Mesothelial cell of epicardium (in vitro differentiated cells): ENCODE measurements at regions not wholly inside any gene's neighbourhood (a gene's known extent, or its start where the extent isn't known, plus 50 kb on each side); places are given as distances from the start of the nearest gene placed in this dataset.
A peak's percentile ranks its signal among the peaks of the same experiment; 100 is the strongest.

Experiments
- DNase-seq, 2 experiments: peaks; one replicate each; pipeline ENCODE4 v3.0.0; 2021; ENCODE audit warnings: low spot score in 2 of 2; ENCODE audit not compliant: unreplicated experiment in 2 of 2
- H3K27ac Mint-ChIP-seq: 2 replicates; pipeline ENCODE4 v1.8.0; 2021; ENCODE audit warnings: mixed read lengths
- H3K27me3 Mint-ChIP-seq: 2 replicates; pipeline ENCODE4 v1.8.0; 2021; ENCODE audit warnings: low read depth, mixed read lengths
- H3K36me3 Mint-ChIP-seq: 2 replicates; pipeline ENCODE4 v1.8.0; 2021; ENCODE audit warnings: mixed read lengths
- H3K4me1 Mint-ChIP-seq: 2 replicates; pipeline ENCODE4 v1.8.0; 2021; ENCODE audit warnings: mixed read lengths
- H3K4me3 Mint-ChIP-seq: 2 replicates; pipeline ENCODE4 v1.8.0; 2021; ENCODE audit warnings: mild to moderate bottlenecking, moderate library complexity, mixed read lengths
- H3K9me3 Mint-ChIP-seq: 2 replicates; pipeline ENCODE4 v1.8.0; 2021; ENCODE audit warnings: mixed read lengths
- TF ChIP-seq, protein P1 (sequence below): fragments of 200-600 bp; sonication (generic); IDR thresholded peaks from one replicate; pipeline ENCODE4 v1.5.0; 2021; ENCODE audit warnings: antibody characterized with exemption; ENCODE audit not compliant: unreplicated experiment

GRCh38 chr4:149993030-149993429 lies 85.2 kb upstream of the DCLK2 start:
- TF ChIP-seq, protein P1, sequence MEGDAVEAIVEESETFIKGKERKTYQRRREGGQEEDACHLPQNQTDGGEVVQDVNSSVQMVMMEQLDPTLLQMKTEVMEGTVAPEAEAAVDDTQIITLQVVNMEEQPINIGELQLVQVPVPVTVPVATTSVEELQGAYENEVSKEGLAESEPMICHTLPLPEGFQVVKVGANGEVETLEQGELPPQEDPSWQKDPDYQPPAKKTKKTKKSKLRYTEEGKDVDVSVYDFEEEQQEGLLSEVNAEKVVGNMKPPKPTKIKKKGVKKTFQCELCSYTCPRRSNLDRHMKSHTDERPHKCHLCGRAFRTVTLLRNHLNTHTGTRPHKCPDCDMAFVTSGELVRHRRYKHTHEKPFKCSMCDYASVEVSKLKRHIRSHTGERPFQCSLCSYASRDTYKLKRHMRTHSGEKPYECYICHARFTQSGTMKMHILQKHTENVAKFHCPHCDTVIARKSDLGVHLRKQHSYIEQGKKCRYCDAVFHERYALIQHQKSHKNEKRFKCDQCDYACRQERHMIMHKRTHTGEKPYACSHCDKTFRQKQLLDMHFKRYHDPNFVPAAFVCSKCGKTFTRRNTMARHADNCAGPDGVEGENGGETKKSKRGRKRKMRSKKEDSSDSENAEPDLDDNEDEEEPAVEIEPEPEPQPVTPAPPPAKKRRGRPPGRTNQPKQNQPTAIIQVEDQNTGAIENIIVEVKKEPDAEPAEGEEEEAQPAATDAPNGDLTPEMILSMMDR, result no peak
- Mint-ChIP-seq H3K4me3 (no peak overlapping the region), H3K4me1 (peaks cover 8% of the 10 kb centered on the region), H3K27me3 (no peaks in the 10 kb centered on the region), H3K27ac (no peak overlapping the region), H3K36me3 (peaks cover 1% of the 10 kb centered on the region), H3K9me3 (peaks cover 10% of the 10 kb centered on the region)
- no peak for DNase-seq

- peaks cover 10% of the 10 kb centered on the region for H3K9me3 Mint-ChIP-seq
- TF ChIP-seq, protein P1, result no peak
- DNase-seq, result no peak
- H3K4me3 Mint-ChIP-seq, result no peak overlapping the region
- H3K36me3 Mint-ChIP-seq, result no peaks in the 10 kb centered on the region
- peaks cover 14% of the 10 kb centered on the region for H3K4me1 Mint-ChIP-seq
- no peaks in the 10 kb centered on the region for H3K27me3 Mint-ChIP-seq
- no peak overlapping the region for H3K27ac Mint-ChIP-seq
Observed at GRCh38 chr4:149995134-149995756, 83.0 kb upstream of the DCLK2 start.

- H3K27me3 Mint-ChIP-seq, result no peaks in the 10 kb centered on the region
- H3K4me3 Mint-ChIP-seq, result no peak overlapping the region
- H3K27ac Mint-ChIP-seq, result peak overlapping the region; percentile 2
- H3K4me1 Mint-ChIP-seq, result peaks cover 33% of the 10 kb centered on the region
- TF ChIP-seq, protein P1, result no peak
- DNase-seq, result no peak
- peaks cover 10% of the 10 kb centered on the region for H3K9me3 Mint-ChIP-seq
- no peaks in the 10 kb centered on the region for H3K36me3 Mint-ChIP-seq
Observed at GRCh38 chr4:149997881-149998421, 80.3 kb upstream of the DCLK2 start.

GRCh38 chr4:149999485-150000074 lies 78.7 kb upstream of the DCLK2 start:
- Mint-ChIP-seq H3K27ac (no peak overlapping the region), H3K27me3 (no peaks in the 10 kb centered on the region), H3K4me3 (no peak overlapping the region), H3K9me3 (peaks cover 8% of the 10 kb centered on the region), H3K36me3 (no peaks in the 10 kb centered on the region), H3K4me1 (peaks cover 47% of the 10 kb centered on the region)
- DNase-seq, result no peak
- TF ChIP-seq, protein P1, result peak; percentile 45

DNA sequence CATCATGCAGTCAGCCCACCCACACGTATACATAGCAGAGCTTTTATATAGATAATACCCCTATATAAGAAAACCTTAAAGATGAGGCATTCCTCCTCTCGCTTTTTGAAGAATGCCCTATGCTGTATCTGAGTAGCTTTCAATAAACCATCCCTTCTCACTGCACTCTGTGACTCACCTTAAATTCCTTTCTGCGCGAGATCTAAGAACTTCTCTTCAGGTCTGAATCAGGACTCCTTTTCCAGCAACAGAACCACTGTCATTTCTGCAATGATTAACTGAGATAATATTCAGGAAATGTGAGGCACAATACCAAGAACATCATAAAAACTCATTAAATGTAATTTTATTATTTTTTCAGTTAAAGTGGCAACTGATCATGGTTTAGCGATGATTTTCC lies 76.4 kb upstream of the DCLK2 start:
- DNase-seq, result no peak
- Mint-ChIP-seq H3K27ac (peak overlapping the region; percentile 41), H3K36me3 (no peaks in the 10 kb centered on the region), H3K4me1 (peaks cover 67% of the 10 kb centered on the region), H3K27me3 (no peaks in the 10 kb centered on the region), H3K4me3 (no peak overlapping the region), H3K9me3 (peaks cover 4% of the 10 kb centered on the region)
- TF ChIP-seq, protein P1, result no peak
